NCI-H2196 treated with DMSO at 0.1 percent for 48 hours (cell line): ENCODE measurements at regions not wholly inside any gene's neighbourhood (a gene's known extent, or its start where the extent isn't known, plus 50 kb on each side); places are given as distances from the start of the nearest gene placed in this dataset.

Source experiments
- DNase-seq: peaks from one replicate; lab custom pipeline; 2025; ENCODE audit not compliant: unreplicated experiment; lab: John Stamatoyannopoulos, UW

DNA sequence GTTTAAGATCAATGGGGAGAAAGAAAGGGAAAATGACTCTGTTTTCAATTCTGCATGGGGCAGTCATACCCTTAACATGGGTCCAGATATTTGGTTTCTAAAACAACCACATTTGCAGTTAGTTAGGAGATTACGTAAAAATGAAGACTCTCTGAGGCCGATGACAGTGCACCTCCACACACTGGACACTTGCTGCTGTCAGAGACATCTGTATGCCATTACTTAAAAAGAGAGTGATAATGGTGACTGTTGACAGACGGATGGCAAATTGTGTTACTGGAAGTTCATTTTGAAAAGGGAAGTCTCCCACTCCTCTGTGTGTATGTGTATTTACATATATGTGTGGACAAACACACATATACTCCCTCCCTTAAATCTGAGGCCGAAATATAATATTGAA lies 304.5 kb upstream of the SEMA6D start:
- DNase-seq: no peak

DNA sequence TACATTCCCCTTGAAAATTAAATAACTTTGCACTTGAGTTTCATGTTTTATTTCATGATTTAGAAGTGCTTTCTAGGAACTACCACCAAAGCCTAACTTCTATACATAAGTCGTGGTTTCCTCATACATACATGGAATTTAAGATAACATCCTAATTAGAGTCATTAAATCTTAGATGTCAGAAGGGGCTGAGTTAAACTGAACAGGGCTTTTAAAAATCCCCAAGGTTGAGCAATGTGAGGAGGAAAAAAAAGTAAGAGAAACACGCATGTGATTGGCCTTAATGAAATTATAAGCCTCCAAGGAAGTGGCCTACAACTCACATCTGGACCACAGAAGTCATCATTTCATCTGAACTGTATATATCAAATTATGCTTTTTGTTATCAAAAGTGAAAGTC lies 303.1 kb upstream of the SEMA6D start:
- no peak for DNase-seq

DNA sequence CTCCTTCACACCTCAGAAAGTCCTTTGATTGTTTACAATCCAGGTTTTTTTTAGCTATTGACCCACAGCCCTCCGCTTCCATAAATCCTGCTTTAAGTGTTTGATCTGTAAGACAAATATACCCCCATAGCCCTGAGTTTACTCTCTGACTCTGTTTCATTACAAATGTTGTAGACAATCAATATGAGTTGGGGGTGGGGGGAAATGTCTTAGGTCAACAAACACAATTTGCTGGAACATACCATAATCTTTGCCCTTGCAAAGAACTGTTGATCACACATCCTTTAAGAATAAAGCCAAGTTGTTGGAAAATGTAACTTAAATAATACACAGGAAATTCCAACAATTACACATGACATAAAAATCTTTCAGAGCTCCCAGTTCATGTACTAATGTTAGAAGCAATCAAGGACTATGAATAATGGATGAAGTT lies 301.8 kb upstream of the SEMA6D start:
- DNase-seq: no peak

DNA sequence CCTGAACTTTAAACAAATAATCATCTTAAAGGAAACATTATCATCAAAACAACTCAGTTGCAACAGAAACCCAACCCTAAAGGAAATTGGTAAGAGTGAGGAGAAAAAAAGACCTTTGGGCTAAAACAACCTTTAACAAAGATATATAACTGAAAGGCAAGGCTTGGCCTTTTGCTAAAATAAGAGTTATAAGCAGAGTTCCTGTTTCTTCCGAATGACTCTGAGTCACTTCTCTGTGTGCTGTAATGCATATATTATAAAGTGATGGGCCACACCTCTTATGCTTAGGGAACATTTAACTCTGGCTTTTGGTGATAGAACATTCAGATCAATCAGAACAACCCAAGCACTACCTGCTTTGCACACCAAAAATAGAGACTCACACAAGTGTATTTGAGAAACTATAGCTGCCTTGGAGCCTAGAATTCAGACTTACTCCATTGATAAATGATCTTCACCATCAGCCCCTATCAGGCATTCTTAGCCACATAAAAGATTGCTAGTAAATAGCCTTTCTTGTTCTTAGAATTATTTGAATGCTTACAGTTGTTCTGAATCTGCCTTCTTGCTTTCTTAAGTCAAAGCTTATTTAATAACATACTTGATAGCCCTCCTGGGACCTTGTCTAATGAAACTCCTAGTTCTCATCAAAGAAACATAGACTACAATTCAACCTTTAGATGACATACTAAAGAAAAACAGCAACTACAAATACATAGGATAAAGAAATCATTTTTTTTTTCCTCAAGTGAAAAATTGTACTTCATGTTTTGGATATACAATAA lies 294.2 kb upstream of the SEMA6D start:
- DNase-seq: no peak

DNA sequence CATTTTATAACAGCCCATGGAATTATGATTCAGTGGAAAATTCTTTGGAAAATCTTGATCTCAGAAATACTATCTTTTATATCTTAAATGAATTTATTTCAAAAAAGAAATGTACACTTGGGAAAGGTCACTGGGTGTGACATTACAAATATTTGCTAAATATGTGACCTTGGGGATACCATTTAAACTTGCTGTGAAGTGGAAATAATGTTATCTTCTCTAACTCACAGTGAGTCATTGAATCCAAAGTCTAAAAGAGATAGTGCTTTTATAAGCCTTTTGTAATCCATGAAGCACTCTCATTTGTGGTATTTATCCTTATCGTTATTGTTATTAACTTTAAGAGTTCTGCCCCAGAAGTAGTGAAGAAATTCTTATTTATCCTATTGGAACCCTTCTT lies 289.8 kb upstream of the SEMA6D start:
- DNase-seq: no peak

DNA sequence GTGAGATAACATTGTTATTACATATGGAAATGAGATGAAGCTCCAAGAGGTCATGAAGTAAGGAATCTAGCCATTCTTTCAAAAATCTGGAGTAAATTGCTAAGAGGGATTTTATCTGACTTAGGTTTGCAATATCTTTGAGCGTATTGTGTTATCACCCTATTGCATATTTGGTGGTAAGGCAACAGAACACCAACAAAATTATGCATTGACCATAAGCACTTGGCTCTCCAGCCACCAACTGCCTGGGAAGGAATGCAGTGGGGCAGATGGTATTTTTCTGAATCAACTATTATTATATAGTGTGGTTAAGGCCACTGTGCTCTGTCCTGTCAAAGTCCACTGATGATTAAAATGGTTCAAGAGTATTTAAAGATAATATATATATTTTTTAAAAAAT lies 287.9 kb upstream of the SEMA6D start:
- DNase-seq: no peak

DNA sequence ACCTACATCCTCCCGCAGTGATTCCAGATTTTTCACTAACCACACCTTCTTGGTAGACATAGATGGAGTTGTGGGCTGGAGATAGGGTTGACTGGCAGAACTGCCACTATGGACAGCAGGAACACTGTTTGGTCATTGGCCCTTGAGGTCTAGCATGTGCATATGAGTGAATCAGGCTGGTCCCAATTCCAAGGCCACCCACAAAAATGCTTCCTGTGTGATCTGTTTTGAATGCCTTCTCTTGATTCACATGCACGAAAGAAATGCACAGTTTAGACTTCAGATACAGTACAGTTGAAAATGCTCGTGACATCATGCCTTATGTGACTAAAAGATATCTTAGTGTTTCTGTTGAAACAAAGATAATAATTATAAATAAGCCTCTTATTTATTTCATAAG lies 285.8 kb upstream of the SEMA6D start:
- DNase-seq: no peak

DNA sequence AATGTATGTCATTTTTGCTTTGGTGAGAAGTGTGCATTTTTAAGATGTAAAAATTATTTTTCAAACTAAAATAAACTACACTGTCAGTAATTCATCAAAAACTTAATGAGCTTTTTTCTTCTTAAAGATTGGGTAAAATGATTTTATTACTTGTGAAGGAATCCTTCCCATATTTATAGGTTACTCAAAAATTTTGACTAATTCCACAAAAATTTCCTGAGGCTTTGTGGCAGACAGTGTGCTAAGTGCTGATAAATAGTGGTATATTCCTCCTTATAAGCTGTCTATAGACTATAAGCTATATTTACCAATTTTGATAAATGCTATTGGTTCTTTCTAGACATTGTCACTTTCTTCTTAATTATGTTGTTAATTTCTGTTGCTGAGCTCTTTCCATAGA lies 284.5 kb upstream of the SEMA6D start:
- DNase-seq: no peak

DNA sequence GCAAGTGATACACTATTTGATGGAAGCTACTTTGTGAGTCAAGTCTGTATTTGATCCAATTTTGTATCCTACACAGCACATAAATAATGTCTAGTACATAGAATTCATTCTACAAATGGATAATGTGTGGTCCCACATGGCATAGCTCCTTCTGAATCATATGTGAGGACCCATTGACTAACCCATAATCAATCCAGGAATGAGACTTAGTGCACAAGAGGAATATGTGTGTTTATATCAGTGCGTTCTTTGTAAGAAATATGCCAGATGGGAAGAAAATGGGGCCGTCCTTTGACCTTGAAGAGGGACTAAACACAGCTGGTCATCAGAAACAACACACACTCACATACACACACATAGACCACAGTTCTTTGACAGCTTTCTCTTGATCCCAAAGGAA lies 282.7 kb upstream of the SEMA6D start:
- DNase-seq: no peak

DNA sequence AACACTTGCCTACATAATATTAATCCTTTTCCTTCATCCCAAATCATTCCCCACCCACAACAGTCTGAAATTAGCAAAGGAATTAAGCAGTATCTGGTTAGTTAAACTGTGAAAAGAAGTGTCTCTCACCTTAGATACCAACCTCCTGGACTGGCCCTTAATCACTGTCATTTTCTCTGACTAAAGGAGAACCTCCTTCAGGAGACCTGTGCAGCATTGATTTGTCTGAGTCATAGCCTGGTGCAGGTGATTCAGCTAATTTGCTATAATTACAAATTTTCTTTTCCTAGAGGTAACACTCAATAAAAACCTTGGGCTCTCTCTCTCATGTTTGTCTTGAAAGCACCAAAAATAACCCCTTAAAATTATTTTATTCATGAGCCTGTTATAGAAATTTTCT lies 279.8 kb upstream of the SEMA6D start:
- no peak for DNase-seq

DNA sequence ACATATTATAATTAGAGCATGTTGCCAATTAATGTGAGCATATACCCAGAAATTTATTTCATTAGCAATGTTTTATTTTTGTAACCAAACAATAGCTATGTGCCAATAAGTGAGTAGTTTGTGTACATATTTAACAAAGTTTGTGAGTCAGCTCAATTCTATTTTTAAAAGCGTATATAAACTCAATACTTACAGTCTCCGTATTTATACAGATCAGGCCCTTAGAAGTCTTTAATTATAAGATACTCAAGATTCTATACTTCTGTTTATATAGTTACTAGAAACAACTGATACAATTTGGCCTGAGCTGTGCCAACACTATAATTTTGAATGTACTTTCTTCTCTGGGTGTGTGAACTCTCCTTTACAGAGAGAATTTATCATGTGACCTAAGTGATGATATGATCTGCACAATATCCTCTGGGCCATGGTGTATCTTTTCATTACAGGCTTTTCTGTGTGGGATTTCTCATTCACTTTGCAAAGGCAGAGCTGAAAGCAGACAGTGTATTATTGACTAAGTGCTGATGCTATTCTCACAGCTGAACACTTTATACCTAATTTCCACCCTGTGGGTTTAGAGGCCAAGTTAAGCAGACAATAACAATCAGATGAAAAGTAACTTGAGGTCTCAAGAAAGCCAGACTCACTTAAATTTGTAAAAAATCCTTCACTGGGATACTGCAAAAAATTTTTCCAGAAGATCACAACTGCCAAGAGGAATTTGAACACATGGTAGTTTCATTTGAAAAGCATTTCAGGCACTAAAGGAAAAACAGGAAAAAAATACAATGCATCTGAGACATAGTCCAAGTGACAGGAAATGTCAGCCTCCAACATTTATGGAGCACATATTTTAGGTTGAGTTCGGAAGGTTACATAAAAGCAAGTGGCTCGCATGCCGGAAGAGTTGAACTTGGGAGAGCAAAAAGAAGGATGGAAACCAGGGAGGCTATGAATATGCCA lies 277.9 kb upstream of the SEMA6D start:
- no peak for DNase-seq

DNA sequence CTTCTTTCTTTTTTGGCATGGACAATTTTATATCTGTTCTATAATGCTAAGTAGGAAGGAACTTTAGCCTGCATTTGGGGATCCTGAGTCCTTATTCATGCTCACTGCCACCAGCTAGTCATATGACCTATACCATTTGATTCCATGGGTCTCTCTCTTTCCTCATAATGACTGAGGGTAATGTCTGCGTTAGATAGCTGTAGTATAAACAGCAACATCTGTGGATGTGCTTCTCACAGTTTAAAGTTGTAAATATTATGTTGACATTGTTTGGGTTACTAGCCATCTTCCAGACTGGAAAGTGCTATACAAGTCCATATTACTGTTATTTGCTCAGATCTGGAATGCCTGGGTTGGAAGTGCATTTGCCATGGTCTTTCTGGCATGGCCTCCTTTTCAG lies 274.9 kb upstream of the SEMA6D start:
- no peak for DNase-seq

DNA sequence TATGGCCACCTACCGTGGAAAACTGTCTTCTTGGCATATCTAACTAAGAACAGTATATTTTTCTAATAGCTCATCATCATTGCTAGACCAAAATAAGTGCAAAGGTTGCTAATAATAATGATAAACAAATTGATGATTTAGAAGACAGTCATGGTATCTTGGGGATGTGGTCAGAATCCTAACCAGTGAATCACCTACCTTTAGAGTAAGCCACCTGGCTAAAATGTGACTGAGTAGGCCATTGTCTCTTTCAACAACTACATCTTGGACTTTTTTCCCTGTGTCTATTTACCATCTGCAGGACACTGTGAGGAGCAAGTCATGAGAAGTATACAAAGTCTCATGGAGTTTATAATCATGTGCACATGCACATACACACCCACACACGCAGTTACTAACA lies 273.5 kb upstream of the SEMA6D start:
- no peak for DNase-seq

DNA sequence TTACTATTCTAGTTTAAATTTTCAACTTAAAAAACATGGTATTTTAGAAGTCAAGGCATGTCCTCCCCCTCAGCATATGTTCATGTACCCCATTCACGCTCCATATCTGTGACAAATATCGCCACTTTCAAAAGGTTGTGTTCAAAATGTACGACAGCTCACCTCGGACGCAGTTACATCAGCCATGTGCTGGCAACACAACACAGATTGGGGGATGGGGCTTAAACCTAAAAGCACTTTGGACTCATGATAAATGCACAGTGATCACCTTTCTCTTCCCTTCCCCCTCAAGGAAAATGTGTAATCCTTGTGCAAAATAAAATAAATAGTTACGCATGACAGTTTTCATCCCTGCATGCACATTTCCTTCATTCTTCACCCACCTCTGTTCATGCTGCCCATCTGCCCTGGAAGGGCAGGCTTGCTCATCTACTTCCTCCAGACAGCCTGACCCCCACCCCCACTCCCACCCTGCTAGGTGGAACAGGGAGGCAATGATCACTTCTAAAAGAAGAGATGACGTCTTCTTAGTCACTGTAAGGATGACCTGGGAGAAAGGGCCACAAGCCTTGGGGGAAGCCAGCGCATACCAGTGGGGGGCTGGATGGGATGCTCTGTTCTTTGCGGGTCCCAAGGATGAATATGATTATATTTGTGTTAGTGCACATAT lies 271.4 kb upstream of the SEMA6D start:
- no peak for DNase-seq

DNA sequence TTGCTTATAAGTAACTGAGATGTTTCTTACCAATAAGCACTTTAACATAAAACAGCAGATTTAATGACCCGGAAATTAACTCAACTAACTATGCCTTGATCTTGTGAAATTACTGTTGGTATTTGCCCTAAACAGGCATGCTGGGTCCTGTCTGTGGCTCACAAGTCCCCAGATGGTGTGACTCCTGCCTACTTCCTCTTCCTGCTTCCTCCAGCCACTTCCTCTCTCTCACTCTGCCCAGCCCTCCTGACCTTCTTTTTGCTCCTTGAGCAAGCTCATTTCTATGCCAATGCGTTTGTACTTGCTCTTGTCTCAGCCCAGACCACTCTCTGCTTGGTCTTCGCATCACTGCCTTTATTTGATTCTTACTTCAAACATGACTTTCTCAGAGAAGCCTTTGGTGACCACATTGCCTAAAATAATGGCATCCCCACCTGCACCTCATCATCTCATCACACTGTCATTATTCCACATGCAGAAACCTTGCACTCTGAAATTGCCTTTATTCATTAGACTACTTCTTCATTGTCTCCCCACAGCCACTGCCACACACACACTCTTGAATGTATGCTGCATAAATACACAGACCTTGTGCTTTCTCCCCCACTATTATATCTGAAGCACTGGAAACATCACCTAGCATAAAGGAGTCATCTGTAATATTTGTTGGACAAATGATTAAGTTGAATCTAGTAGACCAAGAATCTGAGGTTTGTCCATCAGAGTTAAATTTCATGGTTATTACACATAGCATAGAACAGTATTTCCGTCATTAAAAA lies 256.3 kb upstream of the SEMA6D start:
- DNase-seq: no peak

DNA sequence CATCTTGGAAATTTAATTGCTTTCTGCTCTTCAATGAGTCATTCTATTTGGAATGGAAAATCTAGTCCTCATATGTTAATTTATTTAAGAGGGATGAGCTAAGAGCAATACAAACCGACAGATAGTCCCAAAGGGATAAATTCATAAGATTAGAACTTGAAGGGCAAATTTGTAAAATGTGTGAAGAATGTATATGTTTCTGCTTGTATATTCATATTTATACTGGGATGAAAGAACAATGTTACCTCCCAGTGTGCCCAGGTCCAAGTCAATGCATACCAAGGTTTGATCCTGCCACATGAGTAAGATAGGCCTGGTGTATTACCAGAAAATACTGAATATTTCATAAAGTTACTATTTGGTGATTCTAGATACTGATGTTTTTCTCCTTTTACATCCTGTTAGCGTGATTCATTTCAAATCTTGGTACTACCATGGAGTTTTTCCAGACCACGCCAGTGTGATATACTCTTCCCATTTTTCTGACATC lies 255.6 kb upstream of the SEMA6D start:
- no peak for DNase-seq

DNA sequence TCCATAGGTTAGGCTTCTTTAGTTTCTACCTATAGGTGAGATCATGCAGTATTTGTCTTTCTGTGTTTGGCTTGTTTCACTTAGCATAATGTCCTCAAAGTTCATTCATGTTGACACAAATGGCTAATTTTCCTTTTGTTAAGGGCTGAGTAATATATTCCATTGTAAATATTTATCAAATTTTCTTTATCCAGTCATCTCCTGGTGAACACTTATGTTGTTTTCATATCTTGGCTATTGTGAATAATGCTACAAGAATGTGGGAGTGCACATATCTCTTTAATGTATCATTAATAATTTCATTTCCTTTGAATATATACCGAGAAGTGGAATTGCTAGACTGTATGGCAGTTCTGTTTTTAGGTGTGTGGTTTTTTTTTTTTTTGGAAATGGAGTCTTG lies 250.9 kb upstream of the SEMA6D start:
- DNase-seq: no peak

DNA sequence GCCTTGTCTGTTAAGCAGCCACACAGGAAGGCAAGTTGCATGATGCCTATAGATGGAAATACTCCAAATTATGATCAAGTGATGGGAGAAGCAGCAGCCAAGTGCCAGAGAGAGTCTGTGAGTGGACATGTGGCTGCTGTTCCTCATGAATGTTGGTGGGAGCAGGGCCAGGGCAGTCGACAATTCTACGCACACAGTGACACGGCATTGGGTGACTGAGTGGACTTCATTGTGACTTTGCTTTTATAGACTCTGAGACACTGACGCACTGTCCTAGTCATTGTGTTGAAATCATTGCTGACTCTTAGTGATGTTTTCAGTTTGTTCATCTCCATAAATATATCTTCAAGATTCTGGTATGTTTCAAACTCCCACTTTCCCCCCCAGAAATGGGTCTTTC lies 246.3 kb upstream of the SEMA6D start:
- no peak for DNase-seq

DNA sequence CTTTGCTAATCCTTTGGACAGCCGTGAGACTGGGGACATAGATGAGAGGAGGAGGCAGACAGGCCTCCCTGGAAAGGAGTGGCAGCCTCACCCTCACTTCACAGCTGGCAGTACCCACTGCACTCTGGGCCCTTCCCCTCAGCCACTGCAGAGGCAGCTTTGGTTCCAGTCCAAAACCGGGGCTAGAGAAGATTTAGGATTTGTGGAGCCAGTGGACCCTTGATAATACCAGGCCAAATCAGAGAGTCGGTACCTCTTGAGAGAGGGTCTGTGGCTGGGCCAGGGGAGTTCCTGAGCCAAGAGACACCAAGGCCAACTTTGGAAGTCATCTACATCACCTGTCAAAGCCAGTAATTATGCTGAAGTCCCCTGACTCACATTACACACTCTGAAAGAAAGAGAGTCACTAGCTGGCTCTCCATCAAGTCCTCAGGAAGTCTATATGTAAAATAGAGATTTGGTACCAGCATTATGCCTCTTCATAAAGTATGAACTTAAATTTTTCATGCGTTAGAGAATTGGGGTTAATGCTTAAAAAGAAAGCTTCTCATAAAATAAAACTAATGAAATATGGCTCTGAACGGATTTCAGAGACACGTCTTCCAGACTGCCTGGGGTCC lies 244.1 kb upstream of the SEMA6D start:
- DNase-seq: no peak

DNA sequence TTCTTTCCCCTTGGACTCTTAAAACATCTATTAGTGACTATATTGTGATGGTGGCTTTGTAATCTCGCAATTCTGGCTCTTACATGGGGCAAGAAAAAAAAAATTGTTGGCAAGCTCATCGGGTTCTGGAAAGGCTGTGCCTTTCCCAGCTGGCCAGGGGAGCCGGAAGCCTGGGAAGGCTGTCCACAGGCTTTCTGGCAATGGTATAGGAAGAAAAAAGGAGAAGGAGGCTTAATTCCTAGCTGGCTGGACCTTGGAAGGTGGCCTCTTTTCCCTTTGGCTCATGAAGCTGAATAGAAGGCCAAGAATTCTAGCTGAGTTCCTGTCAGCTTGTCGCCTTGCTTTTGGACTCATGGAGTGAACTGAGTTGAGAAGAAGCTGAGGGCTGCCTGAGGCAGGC lies 243.5 kb upstream of the SEMA6D start:
- DNase-seq: no peak
